HG02571 (cell line): ENCODE measurements at regions not wholly inside any gene's neighbourhood (a gene's known extent, or its start where the extent isn't known, plus 50 kb on each side); places are given as distances from the start of the nearest gene placed in this dataset.
A peak's percentile ranks its signal among the peaks of the same experiment; 100 is the strongest.

Experiments
- ATAC-seq: cut with Tn5 transposase; IDR thresholded peaks from one replicate; pipeline ENCODE4 v1.9.1; 2021; ENCODE audit warnings: mild to moderate bottlenecking, moderate library complexity; ENCODE audit not compliant: unreplicated experiment

DNA sequence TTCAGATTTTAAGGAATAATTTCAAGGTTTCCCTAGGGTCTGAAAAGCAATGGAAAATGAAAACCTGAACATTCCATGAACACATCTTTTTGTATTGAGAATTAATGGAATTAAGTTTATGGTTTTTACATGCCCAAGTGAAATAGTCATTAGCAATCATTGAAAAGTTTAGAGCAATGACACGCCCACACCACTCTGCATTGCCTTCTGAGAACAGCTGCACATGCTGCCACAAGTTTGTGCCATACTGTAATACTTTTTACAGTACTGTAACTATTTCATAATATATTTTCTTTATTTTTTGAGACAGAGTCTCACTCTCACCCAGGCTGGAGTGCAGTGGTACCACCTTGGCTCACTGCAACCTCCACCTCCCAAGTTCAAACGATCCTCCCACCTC, 345.2 kb upstream of the PMFBP1 start:
- ATAC-seq: no peak

DNA sequence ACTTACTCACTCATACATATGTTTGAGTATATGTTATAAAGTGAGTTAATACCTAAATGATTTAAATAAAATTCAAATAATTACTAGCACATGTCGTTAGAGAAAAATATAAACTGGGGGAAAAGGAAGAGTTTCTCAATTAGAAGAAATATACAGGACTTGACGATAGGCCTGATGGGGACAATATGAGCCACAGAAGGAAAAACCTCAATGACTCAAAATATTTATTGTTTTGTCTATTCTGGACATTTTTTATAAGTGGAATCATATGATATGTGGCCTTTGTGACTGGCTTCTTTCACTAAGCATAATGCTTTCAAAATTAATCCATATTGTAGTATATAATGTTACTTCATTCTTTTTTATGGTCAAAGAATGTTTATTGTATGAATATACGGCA, 339.2 kb upstream of the PMFBP1 start:
- ATAC-seq: no peak

- ATAC-seq: no peak
Measured at GRCh38 chr16:72508191-72508590, 336.2 kb upstream of the PMFBP1 start.

DNA sequence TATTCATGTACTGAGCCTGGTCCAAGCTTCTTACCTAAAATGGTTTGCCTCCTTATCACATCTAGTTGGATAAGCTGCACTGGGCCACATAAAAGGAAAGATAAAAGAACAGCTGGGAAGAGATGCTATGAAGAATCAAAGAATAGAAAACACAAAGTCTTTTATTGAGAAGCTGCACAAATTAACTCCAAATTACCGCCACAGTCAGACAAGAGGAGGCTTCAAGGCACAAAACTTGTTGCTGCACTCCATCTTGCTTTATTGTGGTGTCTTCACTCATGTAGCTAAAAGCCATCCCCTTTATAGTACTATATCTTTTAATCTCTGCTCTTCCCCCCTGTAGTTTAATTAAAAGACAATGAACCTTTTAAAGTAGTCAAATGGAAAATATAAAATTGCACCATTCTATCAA, 330.6 kb upstream of the PMFBP1 start:
- no peak for ATAC-seq

- ATAC-seq: peak; percentile 63
Measured at GRCh38 chr16:72501739-72502593, 330.0 kb upstream of the PMFBP1 start.

DNA sequence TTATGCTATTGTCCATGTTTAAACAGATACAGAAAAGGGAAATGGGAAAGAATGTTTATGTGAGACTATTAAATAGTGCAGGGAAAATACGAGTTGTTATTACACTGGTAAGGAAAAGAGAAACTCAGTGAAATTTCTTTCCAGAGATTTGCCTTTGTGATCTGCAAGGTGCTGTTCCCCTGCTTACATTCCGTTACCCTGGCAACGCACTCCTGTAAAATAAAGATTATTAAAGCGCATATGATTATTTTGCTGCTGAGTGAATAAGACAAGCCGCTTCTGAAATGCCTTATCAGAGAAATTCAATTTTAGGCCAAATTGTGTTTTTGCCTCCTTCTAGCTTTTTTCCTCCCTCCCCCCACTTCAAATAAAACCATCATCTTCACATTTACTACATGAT, 328.6 kb upstream of the PMFBP1 start:
- no peak for ATAC-seq

DNA sequence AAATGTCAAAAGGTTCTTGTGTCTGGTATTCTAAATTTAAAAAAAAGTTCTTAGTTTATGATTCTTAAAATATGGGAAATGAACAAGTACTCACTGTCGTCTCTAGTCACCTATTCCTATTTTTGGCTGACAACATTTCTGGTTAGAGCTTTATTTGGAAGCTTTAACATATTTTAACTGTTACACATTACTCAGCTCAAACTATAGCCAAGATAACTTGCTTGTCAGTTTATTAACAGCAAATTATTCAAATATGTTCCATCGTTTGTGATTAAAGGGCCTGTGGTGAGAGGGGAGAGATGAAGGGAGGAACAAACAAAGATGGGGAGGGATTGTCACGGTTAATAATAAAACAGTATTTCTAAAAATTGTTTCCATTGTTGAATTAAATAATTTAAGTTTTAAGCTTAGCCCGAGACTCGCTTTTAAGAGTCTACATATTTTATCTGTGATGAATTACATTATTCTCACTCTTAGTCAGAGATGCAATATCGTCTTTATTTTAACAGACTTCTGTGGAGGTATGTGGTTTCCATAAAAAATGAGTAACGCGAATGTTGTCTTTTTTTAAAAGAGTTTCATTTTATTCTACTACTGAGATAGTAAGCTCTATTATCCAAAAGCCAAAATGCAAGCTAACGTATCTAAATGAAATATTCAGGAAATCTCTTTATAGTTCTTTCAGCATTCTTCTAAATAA, 321.9 kb upstream of the PMFBP1 start:
- ATAC-seq: no peak

DNA sequence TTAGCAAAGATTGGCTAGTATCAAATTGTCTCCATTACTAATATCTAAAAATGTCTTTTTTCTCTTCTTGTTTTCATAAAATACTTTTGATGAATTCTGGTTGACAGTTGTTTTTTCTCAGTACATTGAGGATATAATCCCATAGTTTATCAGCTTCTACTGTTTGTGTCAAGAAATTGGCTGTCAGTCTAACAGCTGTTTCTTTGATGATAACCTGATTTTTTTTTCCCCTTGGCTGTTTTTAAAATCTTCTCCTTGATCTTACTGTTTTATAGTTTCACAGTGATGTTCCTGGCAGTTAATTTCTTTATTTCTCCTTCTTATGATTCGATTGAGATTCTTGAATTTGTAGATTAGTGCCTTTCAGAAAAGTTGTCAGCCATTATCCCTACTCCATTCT, 315.3 kb upstream of the PMFBP1 start:
- no peak for ATAC-seq

DNA sequence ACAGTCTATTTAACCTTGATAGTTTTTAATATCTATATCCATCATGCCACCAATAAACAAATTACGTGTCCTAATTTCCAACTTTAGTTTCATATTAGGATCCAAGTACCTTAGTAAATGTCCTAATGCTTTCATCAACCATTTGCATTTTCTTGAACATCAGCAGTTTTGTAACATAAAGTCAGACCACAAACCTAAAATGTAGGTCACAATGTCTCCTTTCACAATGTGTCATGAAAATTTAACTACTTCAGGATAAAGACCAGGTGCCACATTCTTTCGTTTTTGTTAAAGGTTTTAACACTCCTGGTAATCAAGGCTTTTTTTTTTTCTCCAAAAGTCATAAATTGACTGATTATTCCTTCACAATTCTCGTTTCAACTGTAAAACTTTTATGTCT, 310.7 kb upstream of the PMFBP1 start:
- ATAC-seq: no peak

DNA sequence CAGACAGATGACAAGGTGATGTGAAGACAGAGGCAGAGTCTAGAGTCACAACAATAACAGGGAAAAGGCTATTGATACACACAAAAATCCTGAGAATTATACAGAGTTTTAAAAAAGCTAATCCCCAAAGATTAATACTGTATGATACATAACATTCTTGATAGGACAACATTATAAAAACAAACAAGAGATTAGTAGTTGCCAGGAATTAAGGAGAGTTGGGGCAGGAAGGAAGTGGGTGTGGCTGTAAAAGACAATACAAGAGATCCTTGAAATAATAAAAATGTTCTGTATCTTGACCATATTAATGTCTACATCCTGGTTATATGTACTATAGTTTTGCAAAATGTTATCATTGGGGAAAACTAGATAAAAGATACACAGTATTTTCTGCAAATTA, 309.5 kb upstream of the PMFBP1 start:
- no peak for ATAC-seq

DNA sequence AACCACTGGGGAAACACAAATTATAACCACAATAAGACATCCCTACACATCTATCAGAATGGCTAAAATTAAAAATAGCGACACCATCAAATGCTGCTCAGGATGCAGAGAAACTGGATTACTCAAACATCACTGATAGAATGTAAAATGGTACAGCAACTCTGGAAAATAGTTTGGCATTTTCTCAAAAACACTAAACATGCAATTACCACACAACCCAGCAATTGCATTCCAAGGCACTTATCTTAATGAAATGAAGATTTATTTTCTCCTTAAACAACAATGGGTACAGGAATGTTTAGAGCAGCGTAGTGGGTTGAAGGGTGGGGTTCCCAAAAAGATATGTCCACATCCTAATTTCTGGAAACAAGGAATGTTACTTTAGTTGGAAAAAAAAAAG, 309.0 kb upstream of the PMFBP1 start:
- no peak for ATAC-seq

- no peak for ATAC-seq
Measured at GRCh38 chr16:72475688-72476087, 303.7 kb upstream of the PMFBP1 start.

- no peak for ATAC-seq
Measured at GRCh38 chr16:72474501-72475123, 302.7 kb upstream of the PMFBP1 start.

- ATAC-seq: no peak
Measured at GRCh38 chr16:72473631-72474030, 301.7 kb upstream of the PMFBP1 start.

GRCh38 chr16:72471317-72471924, 299.5 kb upstream of the PMFBP1 start:
- ATAC-seq: no peak

- no peak for ATAC-seq
Measured at GRCh38 chr16:72470541-72470940, 298.6 kb upstream of the PMFBP1 start.

- ATAC-seq: no peak
Measured at GRCh38 chr16:72469932-72470331, 298.0 kb upstream of the PMFBP1 start.

GRCh38 chr16:72468582-72468981, 296.6 kb upstream of the PMFBP1 start:
- no peak for ATAC-seq

GRCh38 chr16:72467157-72467759, 295.3 kb upstream of the PMFBP1 start:
- ATAC-seq: no peak

DNA sequence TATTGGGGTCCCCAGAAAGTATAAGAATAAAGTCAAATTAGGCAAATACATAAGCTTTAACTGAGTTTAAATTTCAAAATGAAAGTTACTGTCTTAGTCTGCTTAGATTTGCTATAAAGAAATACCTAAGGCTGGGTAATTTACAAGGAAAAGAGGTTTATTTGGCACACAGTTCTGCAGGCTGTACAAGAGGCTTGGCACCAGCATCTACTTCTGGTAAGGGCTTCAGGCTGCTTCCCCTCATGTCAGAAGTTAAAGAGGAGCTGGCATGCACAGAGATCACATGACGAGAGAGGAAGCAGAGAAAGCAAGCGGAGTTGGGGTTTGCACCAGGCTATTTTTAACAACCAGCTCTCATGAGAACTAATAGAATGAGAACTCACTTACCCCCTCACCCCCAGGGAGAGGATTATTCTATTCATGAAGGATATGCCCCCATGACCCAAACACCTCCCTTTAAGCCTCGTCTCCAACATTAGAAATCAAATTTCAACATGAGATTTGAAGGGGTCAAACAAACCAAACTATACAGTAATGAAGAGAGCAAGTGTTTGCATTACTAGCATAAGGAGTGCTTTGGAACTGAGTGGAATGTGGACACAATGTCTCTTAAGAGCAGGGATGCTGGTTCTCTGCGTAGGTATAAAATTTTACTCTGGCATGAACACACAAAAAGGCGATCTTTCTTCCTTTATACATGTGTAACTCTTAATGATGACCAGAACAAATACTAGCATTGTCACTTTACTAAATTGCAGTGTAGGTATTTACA, 292.8 kb upstream of the PMFBP1 start:
- ATAC-seq: no peak
